K562 (cell line): ENCODE measurements at regions not wholly inside any gene's neighbourhood (a gene's known extent, or its start where the extent isn't known, plus 50 kb on each side); places are given as distances from the start of the nearest gene placed in this dataset.

Experiments
- BHLHE40 ChIP-seq: IDR thresholded peaks from 2 replicates; pipeline ENCODE4 v1.6.1; 2011; ENCODE audit warnings: low read length, improper control_type of control experiment
- CREB1 ChIP-seq, 2 experiments: sonication (generic) in 1 of 2; formaldehyde crosslinking in 1 of 2; IDR thresholded peaks; 2 replicates each; pipeline versions ENCODE4 v1.6.1 to v1.8.0; 2012 to 2022; ENCODE audit warnings: inconsistent platforms in 1 of 2, mild to moderate bottlenecking in 1 of 2, missing genetic modification reagents in 1 of 2, moderate library complexity in 1 of 2
- FOXA3 ChIP-seq, 2 experiments: fragments of 450-650 bp in 1 of 2; sonication (generic) in 1 of 2; formaldehyde crosslinking; IDR thresholded peaks in 1 of 2; conservative IDR thresholded peaks in 1 of 2; 2 replicates each; pipeline versions ENCODE4 v1.4.0 to v1.8.0; 2020 to 2022; ENCODE audit warnings: mild to moderate bottlenecking in 2 of 2, missing genetic modification reagents in 1 of 2
- GABPA ChIP-seq: fragments of 200-800 bp; sonication (Bioruptor generic); conservative IDR thresholded peaks from 2 replicates; pipeline ENCODE4 v1.6.1; 2016; ENCODE audit warnings: low read depth, missing genetic modification characterization, missing compliant biosample characterization
- KAT7 ChIP-seq: sonication (generic); formaldehyde crosslinking; IDR thresholded peaks from 2 replicates; pipeline ENCODE4 v1.8.0; 2022; ENCODE audit warnings: missing genetic modification reagents, mild to moderate bottlenecking, borderline replicate concordance
- KDM5B ChIP-seq: fragments of 200-600 bp; sonication (generic); IDR thresholded peaks from 2 replicates; pipeline ENCODE4 v1.6.1; 2012; ENCODE audit warnings: low read depth, mild to moderate bottlenecking, moderate library complexity, low read length, control low read depth, inconsistent platforms; ENCODE audit not compliant: insufficient replicate concordance
- NBN ChIP-seq: fragments of 450-650 bp; IDR thresholded peaks from 2 replicates; pipeline ENCODE4 v1.6.1; 2016; ENCODE audit warnings: low read depth, mild to moderate bottlenecking
- POLR2A ChIP-seq: fragments of 450-650 bp; conservative IDR thresholded peaks from 2 replicates; pipeline ENCODE4 v1.6.1; 2016
- PTTG1 ChIP-seq: fragments of 450-650 bp; IDR thresholded peaks from 2 replicates; pipeline ENCODE4 v1.6.1; 2016; ENCODE audit warnings: low read depth, mild to moderate bottlenecking, missing genetic modification characterization, missing compliant biosample characterization
- TF ChIP-seq, protein P1 (sequence below): fragments of 450-650 bp; formaldehyde crosslinking; IDR thresholded peaks from 2 replicates; pipeline ENCODE4 v1.4.0; 2022; ENCODE audit warnings: missing genetic modification characterization
- TF ChIP-seq, protein P2 (sequence below): fragments of 450-650 bp; IDR thresholded peaks from 2 replicates; pipeline ENCODE4 v1.6.1; 2016; ENCODE audit warnings: antibody characterized with exemption
- TF ChIP-seq, protein P3 (sequence below), 3 experiments: IDR thresholded peaks in 2 of 3; conservative IDR thresholded peaks in 1 of 3; 2 replicates each; pipeline ENCODE4 v1.5.1; 2011 to 2012; ENCODE audit warnings: low read length in 3 of 3, mild to moderate bottlenecking in 3 of 3, control low read depth in 2 of 3, improper control_type of control experiment in 1 of 3, inconsistent platforms in 1 of 3, low read depth in 1 of 3, mixed read lengths in 1 of 3, moderate library complexity in 1 of 3; ENCODE audit not compliant: insufficient read depth in 2 of 3

DNA sequence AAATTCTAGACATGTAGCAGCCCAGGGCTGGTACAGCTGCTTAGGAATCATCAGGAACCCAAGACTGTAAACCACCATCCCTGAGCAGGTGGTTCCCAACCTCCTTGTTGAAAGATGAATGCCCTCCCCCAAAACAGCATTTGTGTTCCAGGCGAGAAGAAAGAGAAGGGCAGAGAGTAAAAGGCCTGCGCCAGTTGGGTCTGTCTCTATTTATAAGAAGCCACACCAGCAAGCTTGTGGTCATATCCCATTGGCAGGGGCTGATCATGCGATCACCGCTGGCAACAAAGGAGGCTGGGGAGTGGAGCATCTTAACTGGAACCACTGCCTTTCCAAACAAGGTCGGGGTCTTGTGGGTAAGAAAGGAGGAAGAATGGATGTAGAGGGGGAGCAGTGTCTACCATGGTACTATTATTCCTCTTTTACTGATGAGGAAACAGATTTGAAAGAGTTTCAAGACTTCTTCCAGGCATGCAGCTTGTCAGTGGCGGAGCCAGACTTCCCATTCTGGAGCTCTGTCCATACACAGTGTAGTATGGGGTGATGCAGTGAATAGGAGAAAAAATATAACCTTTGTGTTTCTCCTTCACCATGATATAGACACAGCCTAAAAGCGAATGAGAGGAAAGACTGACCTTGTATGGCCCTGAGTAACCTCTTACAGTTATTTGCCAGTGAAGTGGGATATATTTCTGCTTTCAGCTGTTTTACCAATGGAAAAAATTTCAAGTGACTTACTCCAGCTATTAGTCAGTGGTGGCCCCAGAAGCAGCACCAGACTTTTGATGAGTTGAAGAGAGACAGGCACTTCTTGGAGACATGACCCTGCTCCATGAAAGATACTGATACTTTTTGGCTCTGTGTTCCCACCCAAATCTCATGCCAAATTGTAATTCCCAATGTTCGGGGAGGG is 222.6 kb downstream of the ABHD5 start:
- TF ChIP-seq, protein P1, sequence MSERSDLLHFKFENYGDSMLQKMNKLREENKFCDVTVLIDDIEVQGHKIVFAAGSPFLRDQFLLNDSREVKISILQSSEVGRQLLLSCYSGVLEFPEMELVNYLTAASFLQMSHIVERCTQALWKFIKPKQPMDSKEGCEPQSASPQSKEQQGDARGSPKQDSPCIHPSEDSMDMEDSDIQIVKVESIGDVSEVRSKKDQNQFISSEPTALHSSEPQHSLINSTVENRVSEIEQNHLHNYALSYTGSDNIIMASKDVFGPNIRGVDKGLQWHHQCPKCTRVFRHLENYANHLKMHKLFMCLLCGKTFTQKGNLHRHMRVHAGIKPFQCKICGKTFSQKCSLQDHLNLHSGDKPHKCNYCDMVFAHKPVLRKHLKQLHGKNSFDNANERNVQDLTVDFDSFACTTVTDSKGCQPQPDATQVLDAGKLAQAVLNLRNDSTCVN (CRISPR knock-in tag) = no peak
- TF ChIP-seq BHLHE40 (no peak), PTTG1 (tag) (no peak), FOXA3 (CRISPR knock-in tag; conservative IDR thresholded peaks at IDR 0.05 in 1 of 2, IDR thresholded peaks at IDR 0.05 in 1 of 2) (no peak), NBN (no peak), KDM5B (no peak), KAT7 (CRISPR knock-in tag) (no peak), GABPA (tag) (no peak), POLR2A (no peak), CREB1 (IDR thresholded peaks at IDR 0.05) (no peak), CREB1 (CRISPR knock-in tag; IDR thresholded peaks at IDR 0.05) (no peak)
- TF ChIP-seq, protein P2, sequence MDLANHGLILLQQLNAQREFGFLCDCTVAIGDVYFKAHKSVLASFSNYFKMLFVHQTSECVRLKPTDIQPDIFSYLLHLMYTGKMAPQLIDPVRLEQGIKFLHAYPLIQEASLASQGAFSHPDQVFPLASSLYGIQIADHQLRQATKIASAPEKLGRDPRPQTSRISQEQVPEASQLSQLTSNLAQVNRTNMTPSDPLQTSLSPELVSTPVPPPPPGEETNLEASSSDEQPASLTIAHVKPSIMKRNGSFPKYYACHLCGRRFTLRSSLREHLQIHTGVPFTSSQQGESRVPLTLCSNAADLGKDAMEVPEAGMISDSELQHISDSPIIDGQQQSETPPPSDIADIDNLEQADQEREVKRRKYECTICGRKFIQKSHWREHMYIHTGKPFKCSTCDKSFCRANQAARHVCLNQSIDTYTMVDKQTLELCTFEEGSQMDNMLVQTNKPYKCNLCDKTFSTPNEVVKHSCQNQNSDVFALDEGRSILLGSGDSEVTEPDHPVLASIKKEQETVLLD = no peak
- TF ChIP-seq, protein P3, sequence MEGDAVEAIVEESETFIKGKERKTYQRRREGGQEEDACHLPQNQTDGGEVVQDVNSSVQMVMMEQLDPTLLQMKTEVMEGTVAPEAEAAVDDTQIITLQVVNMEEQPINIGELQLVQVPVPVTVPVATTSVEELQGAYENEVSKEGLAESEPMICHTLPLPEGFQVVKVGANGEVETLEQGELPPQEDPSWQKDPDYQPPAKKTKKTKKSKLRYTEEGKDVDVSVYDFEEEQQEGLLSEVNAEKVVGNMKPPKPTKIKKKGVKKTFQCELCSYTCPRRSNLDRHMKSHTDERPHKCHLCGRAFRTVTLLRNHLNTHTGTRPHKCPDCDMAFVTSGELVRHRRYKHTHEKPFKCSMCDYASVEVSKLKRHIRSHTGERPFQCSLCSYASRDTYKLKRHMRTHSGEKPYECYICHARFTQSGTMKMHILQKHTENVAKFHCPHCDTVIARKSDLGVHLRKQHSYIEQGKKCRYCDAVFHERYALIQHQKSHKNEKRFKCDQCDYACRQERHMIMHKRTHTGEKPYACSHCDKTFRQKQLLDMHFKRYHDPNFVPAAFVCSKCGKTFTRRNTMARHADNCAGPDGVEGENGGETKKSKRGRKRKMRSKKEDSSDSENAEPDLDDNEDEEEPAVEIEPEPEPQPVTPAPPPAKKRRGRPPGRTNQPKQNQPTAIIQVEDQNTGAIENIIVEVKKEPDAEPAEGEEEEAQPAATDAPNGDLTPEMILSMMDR (IDR thresholded peaks at IDR 0.05 in 2 of 3, conservative IDR thresholded peaks at IDR 0.05 in 1 of 3; ENCODE audit: insufficient read depth in 2 of 3, low read depth in 1 of 3, low read length in 3 of 3) = no peak
